ENCODE measurements at regions not wholly inside any gene's neighbourhood (a gene's known extent, or its start where the extent isn't known, plus 50 kb on each side); places are given as distances from the start of the nearest gene placed in this dataset.

GRCh38 chr12:90030726-90031125, 322.1 kb upstream of the ATP2B1 start:
- TF ChIP-seq EP300 (IDR thresholded peaks at IDR 0.05; ENCODE audit: low read depth) (no peak), CTCF (IDR thresholded peaks at IDR 0.05) (no peak)

All from transverse colon (tissue), 3 donors.